ACHN (cell line): ENCODE measurements at regions not wholly inside any gene's neighbourhood (a gene's known extent, or its start where the extent isn't known, plus 50 kb on each side); places are given as distances from the start of the nearest gene placed in this dataset.

ENCODE experiments used
- DNase-seq: peaks from one replicate; pipeline ENCODE4 v3.0.0-alpha.2; 2015
- in situ Hi-C: cut with HindIII; loops from 2 replicates; pipeline ENCODE4 v1.10.0; 2017; ENCODE audit warnings: low sequenced_read_pairs, low pct_ligation_motif_present, low pct_unique_long_range_greater_than_20kb

DNA sequence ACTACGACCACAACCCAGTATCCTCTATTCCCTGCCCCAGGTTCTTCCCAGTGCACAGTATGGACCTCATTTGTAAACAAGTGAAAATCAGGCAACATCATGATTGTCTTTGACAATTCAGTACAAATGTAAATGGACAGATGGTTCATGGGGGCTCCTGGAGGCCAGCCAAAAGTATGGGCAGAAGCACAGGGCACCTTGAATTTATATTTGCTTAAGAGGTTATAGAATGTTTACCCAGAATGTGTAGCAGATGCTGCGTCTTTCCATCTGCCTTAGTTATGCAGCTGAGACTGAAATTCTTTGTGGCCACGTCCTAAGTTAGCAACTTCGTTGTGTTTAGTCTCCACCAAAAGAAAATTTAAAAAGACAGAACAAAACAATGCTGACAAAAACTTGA is 559.6 kb upstream of the NRSN1 start:
- in situ Hi-C loops, result no loop called here
- DNase-seq, result no peak

DNA sequence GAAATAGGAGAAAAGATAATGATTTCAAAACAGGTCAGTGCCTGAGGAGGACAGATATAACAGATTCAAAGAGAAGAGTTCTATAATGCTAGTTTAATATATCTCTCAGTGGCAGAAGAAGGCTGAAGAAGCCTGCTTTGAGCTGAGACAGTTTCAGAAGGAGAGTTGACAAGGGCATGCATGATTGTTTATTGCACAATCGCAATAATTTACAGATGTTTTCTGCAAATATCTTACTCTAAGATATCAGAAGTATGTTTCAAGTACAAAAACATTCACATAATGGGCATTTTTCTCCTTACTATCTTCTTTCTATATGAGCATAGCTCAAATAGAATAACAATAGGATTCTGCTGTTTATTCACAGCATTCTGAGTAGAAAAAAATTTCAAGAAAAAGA is 557.7 kb upstream of the NRSN1 start:
- in situ Hi-C loops, result no loop called here
- DNase-seq, result no peak

- in situ Hi-C loops, result no loop called here
- DNase-seq, result no peak
These were observed 541.8 kb upstream of the NRSN1 start for GRCh38 chr6:23584134-23584763.

GRCh38 chr6:23587582-23587981 is 538.4 kb upstream of the NRSN1 start:
- DNase-seq, result no peak
- in situ Hi-C loops, result no loop called here

DNA sequence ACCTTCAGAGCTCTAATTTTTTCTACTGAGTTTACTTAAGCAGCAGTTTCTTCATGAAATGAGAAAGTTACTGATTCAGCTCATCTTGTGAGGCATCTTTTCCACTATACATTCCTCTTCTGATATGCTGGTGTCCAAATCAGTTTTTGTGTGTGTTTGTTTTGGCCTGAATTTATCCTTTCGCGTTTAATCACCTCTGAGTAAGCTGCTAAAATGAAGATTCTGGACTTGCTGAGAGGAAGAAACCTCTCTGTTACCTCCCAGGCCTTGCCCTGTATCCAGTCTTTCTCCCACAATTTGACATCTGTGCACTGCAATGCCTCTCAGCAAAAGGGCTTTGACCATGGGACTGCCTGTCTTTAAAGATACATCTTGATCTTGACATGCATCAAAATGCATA is 536.2 kb upstream of the NRSN1 start:
- in situ Hi-C loops, result no loop called here
- DNase-seq, result no peak

DNA sequence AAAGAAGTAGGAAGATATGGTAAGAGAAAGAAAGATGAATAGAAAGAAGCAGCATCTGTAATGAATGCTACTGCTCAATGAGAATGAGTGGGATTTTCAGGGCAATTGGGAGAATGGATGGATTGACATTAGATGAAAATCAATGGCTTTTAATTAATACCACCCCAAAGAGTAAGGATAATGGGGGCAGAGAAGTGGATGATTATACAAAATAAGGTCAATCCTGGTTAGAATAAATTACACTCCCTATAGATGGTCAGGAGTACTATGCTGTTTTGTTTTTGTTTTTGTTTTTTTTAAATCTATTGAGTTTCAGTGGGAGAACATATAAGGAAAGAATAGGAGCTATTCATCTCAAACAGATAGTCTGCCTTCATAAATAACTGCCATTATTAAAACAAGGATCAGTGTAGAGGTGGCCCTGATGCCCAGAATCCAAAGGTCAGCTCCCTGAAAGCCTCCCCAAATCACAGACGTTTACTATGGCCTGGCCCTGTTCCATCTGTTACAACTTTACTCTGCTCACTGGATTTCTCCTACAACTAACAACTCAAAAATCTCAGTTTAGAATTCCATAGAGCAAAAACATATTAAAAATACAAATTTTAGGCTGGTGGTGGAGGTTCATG is 535.4 kb upstream of the NRSN1 start:
- no peak for DNase-seq
- in situ Hi-C loops, result no loop called here

- DNase-seq, result no peak
- in situ Hi-C loops, result no loop called here
These were observed 534.3 kb upstream of the NRSN1 start for GRCh38 chr6:23591761-23592160.

DNA sequence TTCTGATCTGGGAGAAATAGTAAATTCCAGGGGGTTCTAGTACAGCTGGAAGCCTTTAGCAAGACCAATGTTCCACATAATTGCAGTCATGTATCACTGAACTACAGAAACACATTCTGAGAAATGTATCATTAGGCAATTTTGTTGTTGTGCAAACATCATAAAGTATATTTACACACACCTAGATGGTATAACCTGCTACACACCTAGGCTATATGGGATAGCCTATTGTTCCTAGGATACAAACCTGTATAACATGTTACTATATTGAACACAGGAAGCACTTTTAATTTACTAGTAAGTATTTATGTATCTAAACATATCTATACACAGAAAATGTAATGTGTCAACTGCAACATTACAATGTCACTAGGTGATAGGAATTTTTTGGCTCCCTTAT is 525.9 kb upstream of the NRSN1 start:
- DNase-seq, result no peak
- in situ Hi-C loops, result no loop called here

DNA sequence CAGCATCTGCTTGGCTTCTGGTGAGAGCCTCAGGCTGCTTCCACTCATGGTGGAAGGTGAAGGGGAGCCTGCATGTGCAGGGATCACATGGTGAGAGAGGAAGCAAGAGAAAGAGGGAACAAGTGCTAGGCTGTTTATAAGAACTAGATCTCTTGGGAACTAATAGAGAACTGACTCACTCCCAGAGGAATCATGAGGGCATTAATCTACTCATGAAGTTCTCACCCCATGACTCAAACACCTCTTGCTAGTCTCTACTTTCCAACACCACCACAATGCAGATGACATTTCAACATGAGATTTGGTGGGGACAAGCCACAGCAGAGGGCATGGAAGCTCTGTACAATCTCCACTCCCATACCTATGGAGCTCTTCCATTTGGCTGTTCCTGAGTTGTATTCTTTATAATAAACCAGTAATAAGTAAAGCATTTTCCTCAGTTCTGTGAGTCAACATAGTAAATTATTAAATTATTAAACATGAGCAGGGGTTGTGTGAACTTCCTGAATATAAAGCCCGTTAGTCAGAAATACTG is 524.1 kb upstream of the NRSN1 start:
- in situ Hi-C loops, result no loop called here
- DNase-seq, result peak; percentile 27

DNA sequence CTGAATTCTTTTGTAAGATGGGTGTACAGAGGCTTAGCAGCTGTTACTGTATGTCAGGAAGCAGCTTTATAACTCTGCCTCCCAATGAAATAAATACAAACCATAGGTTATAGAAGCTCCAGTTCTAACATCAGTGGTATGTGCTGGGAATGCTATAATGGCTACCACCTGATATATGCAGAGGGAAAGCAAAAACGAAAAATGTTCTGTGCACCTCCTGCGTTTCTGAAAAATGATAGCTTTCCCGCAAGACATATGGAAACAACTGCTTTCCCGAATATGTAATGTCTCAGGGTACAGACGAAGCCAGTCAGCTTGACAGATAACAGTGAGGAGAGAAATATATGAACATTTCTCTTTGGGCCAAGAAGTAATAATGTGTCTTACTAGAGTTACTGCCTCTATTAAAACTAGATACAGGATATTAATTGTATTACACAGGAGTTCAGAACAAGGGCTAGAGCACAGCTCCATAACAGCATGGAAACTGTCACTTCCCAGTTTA is 517.0 kb upstream of the NRSN1 start:
- in situ Hi-C loops, result no loop called here
- DNase-seq, result no peak

GRCh38 chr6:23611776-23612381 is 514.1 kb upstream of the NRSN1 start:
- in situ Hi-C loops, result no loop called here
- no peak for DNase-seq

GRCh38 chr6:23618366-23618765 is 507.6 kb upstream of the NRSN1 start:
- no peak for DNase-seq
- in situ Hi-C loops, result no loop called here

GRCh38 chr6:23620911-23621401 is 505.1 kb upstream of the NRSN1 start:
- in situ Hi-C loops, result no loop called here
- DNase-seq, result no peak

GRCh38 chr6:23630726-23631635 is 495.0 kb upstream of the NRSN1 start:
- in situ Hi-C loops, result no loop called here
- no peak for DNase-seq

GRCh38 chr6:23633996-23634395 is 492.0 kb upstream of the NRSN1 start:
- no peak for DNase-seq
- in situ Hi-C loops, result no loop called here

- in situ Hi-C loops, result no loop called here
- no peak for DNase-seq
These were observed 490.9 kb upstream of the NRSN1 start for GRCh38 chr6:23635150-23635549.

GRCh38 chr6:23637296-23637695 is 488.7 kb upstream of the NRSN1 start:
- in situ Hi-C loops, result no loop called here
- no peak for DNase-seq

DNA sequence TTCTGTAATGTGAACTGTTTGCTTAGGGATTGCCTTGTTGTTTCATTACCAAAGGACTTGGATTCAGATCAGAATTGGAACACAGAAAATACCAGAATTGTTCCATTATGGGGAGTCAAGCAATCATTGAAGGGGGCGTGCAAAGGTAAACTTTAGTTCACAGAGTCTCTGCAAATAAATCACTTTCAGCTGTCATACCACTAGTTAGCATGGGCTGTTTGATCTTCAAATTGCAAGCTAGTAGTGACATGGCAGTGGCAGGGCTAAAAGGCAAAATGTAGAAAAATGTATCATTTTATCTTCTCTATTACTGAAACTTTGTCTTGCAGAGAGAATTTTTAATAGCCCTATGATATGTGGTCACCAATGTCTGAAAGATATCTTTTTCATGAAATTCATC is 483.2 kb upstream of the NRSN1 start:
- in situ Hi-C loops, result no loop called here
- DNase-seq, result no peak

DNA sequence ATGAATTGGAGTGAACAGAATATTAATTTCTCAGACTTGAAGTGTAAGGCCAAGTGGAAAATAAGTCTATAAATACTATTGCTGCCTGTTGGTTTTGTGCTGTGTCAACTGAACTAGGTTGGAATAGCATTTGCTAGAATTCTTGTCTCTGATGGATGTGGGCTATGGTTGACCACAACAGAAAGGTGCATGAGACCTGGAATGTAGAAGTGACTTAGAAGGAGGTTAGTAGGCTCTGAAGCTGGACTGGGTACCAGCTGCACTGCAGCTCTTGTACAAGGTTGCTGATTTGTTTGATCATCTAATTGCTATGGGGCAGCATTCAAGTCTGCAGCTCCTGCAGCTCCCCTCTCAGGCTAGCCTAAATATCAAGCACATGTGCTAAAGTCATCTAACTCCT is 479.0 kb upstream of the NRSN1 start:
- DNase-seq, result no peak
- in situ Hi-C loops, result no loop called here
